Endometrial microvascular endothelial cells (primary cell): ENCODE measurements at regions not wholly inside any gene's neighbourhood (a gene's known extent, or its start where the extent isn't known, plus 50 kb on each side); places are given as distances from the start of the nearest gene placed in this dataset.

Experiments
- in situ Hi-C: cut with HindIII; loops from 2 replicates; pipeline ENCODE4 v1.10.0; 2017; ENCODE audit warnings: low sequenced_read_pairs, low pct_unique_long_range_greater_than_20kb; ENCODE audit errors: inconsistent ontology term

DNA sequence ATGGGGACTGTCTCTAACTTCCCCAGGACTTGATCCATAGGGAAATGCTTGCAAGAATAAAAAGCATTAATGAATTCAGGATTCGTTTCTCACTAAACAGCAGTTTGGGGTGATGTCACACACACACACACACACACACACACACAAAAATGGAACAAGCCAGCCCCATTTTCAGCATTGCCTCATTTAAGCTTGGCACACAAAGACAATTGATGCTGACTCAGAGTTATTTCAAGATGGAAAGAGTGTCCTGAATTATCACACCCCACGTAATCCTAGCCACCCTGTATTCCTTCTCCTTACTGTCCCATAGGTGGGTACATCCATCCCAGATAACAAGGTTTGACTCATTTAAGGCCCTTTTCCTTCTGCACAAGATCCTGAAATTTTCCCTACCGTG lies 345.1 kb upstream of the HS3ST1 start:
- in situ Hi-C loops: no loop called here

DNA sequence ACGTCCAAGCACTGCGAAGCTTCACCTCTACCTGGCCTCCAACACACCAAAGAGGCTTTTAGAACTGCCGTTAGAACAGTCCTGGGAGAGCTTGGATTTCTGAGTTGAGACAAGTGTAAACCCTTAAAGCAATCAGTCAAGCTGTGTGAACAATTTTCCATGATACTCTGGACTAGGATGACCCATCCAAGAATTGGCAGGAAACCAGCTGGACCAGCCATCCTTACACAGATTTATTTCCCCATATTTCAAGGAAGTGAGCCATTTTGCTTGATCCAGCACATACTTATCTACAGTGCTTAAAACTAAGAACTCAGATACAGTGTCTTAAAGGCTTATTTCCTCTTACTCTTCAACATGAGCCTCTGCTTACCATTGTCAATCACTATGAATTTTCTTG lies 340.7 kb upstream of the HS3ST1 start:
- in situ Hi-C loops: no loop called here

DNA sequence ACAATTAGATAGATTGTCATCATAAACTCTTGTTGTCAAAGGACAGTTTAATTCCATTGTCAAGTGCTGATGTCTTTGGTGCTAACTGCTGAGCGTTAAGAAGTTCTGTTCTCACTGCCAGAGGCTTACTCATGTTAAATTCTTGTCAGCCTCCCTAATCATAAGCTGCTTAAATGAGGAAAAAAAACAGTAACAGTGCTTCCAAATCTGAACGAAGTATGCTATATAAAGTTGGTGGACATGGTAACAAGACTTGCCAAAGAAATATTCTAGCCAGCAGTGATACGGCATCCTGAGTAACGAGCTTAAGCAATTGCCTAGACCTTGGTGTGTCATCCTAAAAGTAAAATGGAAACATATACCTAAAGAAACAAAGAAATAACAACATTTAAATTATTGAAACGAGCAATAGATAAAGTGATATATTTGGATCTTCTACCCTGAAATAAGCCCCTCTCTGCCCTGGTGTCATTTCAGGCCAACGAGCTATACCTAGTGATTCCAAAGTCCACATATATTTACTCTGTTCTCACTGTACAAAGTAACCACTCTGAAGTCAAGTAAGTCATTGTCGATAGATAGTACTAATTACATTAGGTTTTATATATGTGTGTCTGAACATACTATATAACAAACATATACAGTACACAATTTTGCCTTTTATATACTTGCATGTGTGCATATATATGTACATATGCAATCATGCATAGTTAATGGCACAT lies 339.7 kb upstream of the HS3ST1 start:
- in situ Hi-C loops: no loop called here

DNA sequence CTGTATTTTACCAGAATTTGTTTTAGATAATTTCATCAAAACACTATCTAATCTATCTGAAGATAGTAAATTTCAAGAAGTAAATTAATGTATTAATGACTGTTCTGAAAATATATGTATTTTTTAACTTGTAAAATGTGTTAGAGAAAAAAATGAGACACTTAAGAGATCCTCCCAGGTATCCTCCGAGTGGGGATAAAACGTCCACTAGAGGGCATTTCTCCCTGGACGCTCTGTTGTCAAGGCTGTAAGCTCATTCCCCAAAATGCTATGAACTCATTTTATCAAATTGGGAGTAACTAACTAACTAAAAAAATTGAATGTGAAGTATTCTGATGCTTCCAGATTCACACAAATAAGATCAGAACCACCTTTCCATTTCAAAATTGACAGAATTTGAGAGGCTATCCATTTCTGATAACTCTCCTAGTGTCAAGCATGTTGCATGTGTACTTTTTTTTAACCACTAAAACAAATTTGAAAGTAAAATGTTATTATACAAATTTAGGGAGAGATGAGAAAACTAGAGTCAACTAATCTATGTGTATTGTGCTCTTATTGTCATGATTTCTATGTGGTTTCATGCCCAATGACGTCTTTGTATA lies 337.3 kb upstream of the HS3ST1 start:
- in situ Hi-C loops: no loop called here

DNA sequence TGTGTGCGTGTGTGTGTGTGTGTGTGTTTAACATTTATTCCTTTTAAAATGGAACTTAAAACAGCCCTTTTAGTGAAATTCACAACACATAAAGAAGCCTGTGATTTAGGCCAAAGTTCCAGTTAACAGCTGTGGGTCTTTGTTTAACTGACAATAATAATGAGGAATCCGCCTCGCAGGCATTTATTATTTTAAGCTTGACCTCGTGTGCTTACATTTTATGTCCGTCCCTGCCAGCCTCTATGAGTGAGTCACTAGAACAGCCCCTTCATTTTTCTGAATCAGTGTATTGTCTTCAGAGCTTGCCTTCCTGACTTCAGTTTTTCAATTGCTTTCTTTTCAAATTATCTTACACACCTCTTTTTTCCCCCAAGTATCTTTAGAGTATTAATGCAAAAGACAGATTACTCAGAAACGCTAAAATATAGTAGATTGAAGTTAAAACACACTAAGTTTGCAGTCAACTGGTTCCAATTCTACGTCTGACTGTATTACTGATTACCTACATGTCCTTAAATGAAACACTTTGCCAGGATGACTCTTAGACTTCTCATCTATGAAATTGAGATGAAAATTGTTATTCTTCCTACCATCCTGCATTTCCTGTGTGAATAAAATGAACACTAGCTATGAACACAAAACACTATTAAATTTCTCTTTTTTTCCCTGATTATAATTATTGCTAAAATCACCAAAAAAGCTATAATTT lies 319.6 kb upstream of the HS3ST1 start:
- in situ Hi-C loops: no loop called here

DNA sequence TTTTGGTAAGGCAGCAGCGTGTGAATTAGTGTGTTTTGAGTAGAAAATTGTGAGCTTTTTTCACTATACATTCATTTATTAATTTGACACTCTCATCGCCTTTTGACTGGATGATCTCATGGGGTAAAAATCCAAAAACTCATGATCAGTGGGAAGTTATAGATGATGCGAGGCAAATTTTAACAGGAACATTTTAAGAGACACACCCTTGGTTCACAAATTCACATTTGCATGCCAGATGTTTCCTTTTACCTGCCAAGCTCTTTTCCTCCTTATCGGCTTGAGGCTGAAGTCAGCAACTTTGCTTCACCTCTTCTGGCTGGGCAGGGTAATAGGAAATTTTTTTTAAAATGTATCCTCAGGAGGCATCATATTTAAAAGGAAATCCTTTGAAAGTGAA lies 318.0 kb upstream of the HS3ST1 start:
- in situ Hi-C loops: no loop called here

DNA sequence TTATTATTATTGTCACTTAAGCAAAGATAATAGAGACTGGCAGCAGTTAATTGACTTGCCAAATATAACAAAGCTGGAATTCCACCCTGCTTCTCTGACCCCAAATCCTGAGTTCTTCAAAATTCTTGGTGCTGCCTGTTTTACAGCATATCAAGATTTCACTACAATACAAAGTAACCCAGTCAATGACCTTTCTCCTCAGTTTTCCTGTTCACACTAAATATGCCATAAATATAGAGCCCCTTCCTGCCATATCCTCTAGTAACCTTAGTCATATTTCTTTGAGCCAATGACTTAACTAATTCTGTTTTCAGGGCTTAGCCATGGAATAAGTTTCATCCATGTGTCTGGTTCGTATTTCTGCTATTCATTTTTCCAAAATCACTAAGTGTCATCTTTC lies 315.3 kb upstream of the HS3ST1 start:
- in situ Hi-C loops: no loop called here

DNA sequence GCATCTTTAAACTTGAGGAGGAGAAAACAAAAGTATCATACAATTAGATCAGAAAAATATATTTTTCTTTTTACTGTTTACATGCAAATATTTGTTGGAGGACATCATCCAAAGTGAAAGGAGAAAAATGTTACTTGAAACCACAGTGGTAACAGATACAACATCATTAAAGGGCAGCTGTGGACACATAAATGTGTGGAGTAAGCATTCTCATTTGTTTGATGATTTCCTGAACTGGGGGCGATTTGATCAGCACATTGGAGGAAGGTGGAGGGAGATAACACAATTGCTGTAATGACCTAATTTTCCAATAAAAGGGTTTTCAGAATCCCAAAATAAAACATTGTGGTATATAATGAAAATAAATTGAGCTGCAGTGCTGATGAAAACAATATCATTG lies 314.5 kb upstream of the HS3ST1 start:
- in situ Hi-C loops: no loop called here

DNA sequence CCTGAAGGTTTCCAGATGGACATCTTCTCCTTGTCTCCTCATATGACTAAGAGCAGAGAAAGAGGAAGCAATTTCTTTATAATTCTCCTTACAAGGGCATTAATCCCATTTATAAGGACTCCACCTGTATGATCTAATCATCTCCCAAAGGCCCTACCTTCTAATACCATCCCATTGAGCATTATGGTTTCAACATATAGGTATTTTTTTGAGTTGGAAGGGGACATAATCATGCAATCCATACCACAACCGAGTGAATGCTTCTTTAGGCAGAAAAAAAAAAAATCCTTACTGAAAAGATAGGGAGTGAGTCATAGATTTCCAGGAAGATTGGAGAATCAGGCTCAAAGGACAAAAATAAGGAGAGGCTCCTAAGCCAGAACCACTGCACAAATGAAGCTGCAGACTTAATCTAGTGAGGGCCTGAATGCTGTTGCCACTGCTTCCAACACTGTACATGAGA lies 312.5 kb upstream of the HS3ST1 start:
- in situ Hi-C loops: no loop called here

DNA sequence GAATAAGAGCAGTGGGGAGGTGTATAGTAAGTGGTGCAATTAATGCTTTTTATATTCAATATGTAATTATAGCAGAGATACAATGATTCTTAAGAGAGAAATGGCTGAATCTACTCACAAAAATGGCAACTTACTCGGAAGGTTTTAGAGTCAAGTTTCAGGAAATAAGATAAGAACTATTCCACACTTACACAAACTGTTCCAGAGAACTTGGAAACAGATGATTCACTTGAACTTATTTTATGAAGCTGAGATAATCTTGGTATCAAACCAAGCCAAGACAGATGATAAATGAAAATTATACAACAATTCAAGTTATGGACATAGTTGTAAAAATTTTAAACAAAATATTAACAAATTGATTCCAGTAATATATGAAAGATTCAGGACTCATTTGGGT lies 311.3 kb upstream of the HS3ST1 start:
- in situ Hi-C loops: no loop called here

DNA sequence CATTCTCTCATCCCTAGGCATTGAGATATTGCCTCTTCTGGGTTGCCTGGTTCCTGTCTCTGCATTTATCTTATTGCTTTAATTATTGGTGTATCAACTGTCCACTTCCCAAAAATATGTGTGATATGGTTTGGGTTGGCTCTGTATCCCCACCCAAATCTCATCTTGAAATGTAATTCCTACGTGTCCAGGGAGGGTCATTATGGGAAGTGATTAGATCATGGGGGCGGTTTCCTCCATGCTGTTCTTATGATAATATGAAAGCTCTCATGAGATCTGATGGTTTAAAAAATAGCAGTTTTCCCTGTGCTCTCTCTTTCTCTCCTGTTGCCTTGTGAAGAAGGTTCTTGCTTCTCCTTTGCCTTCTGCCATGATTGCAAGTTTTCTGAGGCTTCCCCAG lies 308.3 kb upstream of the HS3ST1 start:
- in situ Hi-C loops: no loop called here

DNA sequence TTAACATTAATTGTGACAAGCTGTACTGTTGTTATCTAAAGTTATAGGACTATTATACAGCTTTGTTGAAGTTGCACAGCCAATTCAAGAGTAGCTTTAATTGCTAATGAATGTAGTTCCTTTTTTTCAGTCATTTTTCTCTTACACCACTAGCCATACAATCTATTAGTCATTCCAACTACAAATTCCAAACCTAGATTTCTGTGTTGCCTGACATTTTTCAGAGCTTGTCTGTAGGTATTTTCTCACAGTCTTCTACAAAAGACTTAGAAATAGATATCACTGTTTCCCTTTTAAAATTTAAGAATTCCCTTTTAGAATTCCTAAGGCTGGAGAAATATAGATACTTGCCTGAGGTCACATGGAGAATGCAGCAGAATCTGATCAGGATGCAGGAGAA lies 307.0 kb upstream of the HS3ST1 start:
- in situ Hi-C loops: no loop called here

DNA sequence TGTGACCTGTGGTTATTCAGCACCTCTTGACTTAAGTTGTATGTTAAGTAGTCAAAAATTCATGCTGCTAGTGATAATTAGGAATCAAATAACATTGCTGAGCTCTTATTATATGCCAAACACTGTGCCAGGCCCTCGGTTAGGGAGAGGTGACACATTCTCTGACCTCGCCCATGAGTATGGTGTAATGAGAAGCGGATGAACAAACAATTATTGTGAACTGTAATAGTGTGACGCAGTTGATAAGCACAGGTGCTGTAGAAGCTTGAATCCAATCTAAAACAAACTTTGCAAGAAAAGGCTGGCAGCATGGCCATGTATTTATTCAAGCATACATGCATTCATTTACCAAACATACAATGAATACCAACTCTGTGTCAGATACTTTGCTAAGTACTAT lies 303.5 kb upstream of the HS3ST1 start:
- in situ Hi-C loops: no loop called here

DNA sequence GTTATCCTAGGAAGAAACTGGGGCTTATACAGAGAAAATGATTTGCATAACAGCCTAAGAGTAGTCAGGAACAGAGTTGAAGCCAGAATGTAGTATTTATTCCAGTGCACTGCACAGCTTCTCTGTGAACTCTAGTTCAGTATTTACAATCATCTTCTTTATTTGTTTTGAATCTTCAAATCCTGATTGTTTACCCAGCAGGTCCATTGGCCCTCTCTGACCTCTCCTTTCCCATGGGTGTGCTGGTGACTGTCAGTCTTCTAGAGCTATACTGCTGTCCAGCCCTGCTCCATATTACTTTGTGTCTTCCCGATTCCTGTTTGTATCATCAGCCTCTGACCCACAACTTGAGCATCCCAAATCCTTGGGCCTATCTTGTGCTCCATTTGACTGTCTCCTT lies 301.9 kb upstream of the HS3ST1 start:
- in situ Hi-C loops: no loop called here

DNA sequence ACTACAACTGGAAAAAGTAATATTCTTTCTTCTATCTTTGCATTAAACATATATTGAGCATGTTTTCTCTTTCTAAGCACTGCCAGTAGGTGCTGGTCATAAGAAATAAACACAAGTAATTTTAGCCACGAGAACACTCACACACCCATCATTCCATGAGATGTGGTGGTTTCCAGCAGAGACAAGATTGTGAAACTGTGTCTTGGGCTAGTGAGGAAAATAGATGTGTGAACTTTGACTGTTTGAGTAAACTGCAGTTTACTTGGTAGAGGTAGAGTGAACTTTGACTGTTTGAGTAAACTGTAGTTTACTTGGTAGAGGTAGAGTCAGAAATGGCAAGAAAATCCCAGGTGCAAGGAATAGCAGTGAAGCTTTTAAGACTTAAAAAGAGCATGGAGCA lies 300.9 kb upstream of the HS3ST1 start:
- in situ Hi-C loops: no loop called here

DNA sequence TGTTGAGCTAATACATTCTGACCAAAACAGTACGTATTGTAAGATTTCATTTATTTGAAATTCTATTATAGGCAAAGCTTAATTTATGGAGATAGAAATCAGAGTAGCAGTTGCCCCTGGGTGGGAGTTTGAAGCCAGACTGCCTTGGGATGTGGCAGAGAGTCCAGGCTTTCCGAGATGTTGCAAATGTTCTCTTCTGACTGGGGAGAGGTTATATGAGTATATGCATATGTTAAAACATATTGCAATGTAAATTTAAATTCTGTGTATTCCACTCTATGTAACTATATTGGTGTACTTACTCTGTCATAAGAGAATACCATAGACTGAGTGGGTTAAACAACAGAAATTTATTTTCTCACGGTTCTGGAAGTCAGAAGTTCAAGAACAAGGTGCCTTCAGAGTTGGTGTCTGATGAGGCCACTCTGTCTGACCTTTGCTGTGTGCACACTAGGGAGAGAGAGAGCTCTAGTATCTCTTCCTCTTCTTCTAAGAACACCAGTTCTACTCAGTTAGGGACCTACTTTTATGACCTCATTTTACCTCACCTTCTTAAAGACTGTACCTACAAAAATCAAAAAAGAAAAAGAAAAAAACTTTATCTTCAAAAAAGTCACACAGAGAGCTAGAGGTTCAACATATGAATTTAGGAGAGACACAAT lies 299.3 kb upstream of the HS3ST1 start:
- in situ Hi-C loops: no loop called here

DNA sequence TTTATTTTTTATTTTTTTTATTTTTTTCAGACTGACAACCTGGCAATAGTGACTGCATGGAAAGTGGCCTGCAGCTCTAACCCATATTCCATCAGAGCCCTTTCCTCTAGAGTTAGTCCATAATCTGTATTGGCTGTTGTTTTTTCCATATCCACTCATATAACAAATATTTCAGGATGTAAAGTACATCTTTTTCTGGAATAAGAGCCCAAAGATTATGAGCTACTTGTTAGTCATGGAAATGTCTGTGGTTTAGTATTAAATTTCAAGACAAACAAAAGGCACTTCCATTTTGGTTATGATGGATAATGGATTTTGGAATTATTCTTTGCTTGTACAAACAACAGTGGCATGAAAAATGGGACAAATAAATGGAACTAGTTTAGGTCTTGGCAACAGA lies 296.0 kb upstream of the HS3ST1 start:
- in situ Hi-C loops: no loop called here

DNA sequence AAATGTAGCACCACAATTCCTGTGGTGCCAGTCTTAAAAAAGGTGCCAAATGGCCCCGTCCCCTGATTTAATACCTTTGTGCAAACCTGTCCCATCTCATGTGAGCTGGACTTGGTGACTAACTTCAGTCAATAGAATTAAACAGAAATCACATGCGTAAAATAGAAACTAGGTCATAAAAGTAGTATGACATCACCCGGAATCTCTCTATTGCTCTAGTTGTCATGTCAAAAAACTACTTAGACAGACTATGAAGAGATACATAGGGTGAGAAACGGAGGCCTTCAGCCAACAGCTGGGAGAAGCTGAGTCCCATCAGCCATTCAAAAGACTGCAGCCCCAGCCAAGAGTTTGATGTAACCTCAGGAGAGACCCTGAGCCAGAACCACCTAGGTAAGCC lies 293.5 kb upstream of the HS3ST1 start:
- in situ Hi-C loops: no loop called here

DNA sequence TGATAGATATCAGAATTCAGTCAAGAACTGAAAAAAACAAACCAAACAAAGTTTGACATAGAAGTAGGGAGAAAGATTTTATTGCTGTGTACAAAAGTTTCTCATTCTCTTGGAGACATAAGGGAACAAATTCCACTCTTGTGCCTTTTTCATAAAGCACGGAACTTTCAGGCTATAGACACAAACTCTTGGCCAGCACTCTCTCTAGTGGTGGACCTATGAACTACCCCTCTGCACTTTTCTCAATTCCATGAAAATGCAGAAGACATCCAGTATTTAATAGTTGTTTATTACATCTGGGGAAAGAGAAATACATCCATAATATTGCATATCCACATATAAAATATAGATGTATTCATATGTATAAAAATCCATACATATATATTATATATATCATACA lies 291.6 kb upstream of the HS3ST1 start:
- in situ Hi-C loops: no loop called here

DNA sequence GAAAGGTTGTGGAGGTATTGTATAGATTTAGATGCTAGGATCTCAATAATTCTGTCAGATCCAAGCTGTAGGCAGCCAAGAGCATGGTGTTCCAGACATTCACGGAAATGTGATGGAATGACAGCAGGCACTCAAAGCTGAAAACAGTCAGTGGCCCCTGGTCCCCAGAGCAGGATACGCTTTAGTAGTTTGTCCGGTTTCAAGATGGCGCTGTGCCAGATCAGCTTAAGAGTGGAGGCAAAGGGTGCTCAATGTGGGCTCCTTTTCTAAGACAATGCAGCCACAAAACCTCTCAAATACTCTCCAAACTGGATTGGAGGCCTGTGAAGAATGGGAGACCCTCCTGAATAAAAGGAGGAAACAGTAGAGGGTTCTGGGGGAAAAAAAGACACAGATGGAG lies 291.2 kb upstream of the HS3ST1 start:
- in situ Hi-C loops: no loop called here
